ENCODE measurements at regions not wholly inside any gene's neighbourhood (a gene's known extent, or its start where the extent isn't known, plus 50 kb on each side); places are given as distances from the start of the nearest gene placed in this dataset.

DNA sequence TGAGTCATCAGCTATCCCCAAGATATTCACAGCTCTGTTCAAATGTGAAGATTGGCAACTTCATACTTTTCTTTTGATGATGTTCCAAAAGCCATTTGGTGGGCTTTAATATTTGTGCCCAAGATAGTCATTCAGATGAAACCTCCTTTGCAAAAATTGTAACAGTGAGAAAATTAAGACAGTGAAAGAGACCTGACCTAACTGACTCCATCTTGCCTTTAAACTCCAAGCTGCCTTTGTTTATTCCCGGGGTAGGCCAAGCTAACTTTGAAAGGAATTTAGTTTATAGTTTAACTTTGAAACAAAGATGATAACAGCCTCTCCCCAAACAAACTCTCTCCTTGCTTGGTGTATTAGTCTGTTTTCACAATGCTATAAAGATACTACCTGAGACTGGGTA lies 221.1 kb downstream of the KTN1 start:
- TF ChIP-seq, protein P1, sequence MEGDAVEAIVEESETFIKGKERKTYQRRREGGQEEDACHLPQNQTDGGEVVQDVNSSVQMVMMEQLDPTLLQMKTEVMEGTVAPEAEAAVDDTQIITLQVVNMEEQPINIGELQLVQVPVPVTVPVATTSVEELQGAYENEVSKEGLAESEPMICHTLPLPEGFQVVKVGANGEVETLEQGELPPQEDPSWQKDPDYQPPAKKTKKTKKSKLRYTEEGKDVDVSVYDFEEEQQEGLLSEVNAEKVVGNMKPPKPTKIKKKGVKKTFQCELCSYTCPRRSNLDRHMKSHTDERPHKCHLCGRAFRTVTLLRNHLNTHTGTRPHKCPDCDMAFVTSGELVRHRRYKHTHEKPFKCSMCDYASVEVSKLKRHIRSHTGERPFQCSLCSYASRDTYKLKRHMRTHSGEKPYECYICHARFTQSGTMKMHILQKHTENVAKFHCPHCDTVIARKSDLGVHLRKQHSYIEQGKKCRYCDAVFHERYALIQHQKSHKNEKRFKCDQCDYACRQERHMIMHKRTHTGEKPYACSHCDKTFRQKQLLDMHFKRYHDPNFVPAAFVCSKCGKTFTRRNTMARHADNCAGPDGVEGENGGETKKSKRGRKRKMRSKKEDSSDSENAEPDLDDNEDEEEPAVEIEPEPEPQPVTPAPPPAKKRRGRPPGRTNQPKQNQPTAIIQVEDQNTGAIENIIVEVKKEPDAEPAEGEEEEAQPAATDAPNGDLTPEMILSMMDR (IDR thresholded peaks at IDR 0.05), result no peak
- TF ChIP-seq POLR2A (IDR thresholded peaks at IDR 0.05; ENCODE audit: low read depth) (no peak), EP300 (IDR thresholded peaks at IDR 0.05) (no peak), POLR2AphosphoS5 (IDR thresholded peaks at IDR 0.05) (no peak)
